K562 (cell line): ENCODE measurements at regions not wholly inside any gene's neighbourhood (a gene's known extent, or its start where the extent isn't known, plus 50 kb on each side); places are given as distances from the start of the nearest gene placed in this dataset.

Source experiments
- BHLHE40 ChIP-seq: IDR thresholded peaks from 2 replicates; pipeline ENCODE4 v1.6.1; 2011; ENCODE audit warnings: low read length, improper control_type of control experiment
- CHCHD3 ChIP-seq: fragments of 250-450 bp; sonication (Bioruptor Pico); IDR thresholded peaks from 2 replicates; pipeline ENCODE4 v2.1.2; 2022; ENCODE audit warnings: mild to moderate bottlenecking
- CTCF ChIP-seq, 3 experiments: IDR thresholded peaks in 2 of 3; conservative IDR thresholded peaks in 1 of 3; 2 replicates each; pipeline ENCODE4 v1.5.1; 2011 to 2012; ENCODE audit warnings: low read length in 3 of 3, mild to moderate bottlenecking in 3 of 3, control low read depth in 2 of 3, improper control_type of control experiment in 1 of 3, inconsistent platforms in 1 of 3, low read depth in 1 of 3, mixed read lengths in 1 of 3, moderate library complexity in 1 of 3; ENCODE audit not compliant: insufficient read depth in 2 of 3
- FIP1L1 ChIP-seq: fragments of 200-400 bp; formaldehyde crosslinking; IDR thresholded peaks from 2 replicates; pipeline ENCODE4 v1.6.1; 2018; ENCODE audit warnings: mild to moderate bottlenecking, low read depth, low read length; ENCODE audit not compliant: poor library complexity, severe bottlenecking
- FOXK1 ChIP-seq: sonication (generic); formaldehyde crosslinking; IDR thresholded peaks from 2 replicates; pipeline ENCODE4 v1.8.0; 2022; ENCODE audit warnings: missing genetic modification reagents, mild to moderate bottlenecking, borderline replicate concordance
- JUN ChIP-seq, 2 experiments: sonication (generic) in 1 of 2; formaldehyde crosslinking in 1 of 2; IDR thresholded peaks; 2 replicates each; pipeline versions ENCODE4 v1.6.1 to v1.8.0; 2012 to 2022; ENCODE audit warnings: borderline replicate concordance in 2 of 2, mild to moderate bottlenecking in 2 of 2, improper control_type of control experiment in 1 of 2, low read depth in 1 of 2, low read length in 1 of 2, missing genetic modification reagents in 1 of 2
- JUND ChIP-seq, 2 experiments: IDR thresholded peaks; 2 replicates in 1 of 2; 3 replicates in 1 of 2; pipeline ENCODE4 v1.6.1; 2011; ENCODE audit warnings: borderline replicate concordance in 2 of 2, low read depth in 2 of 2, low read length in 2 of 2, improper control_type of control experiment in 1 of 2, missing biosample characterization in 1 of 2, missing genetic modification characterization in 1 of 2, missing genetic modification reagents in 1 of 2
- NCOA6 ChIP-seq: fragments of 450-650 bp; IDR thresholded peaks from 2 replicates; pipeline ENCODE4 v1.6.1; 2017; ENCODE audit warnings: mild to moderate bottlenecking
- NFYB ChIP-seq: IDR thresholded peaks from 2 replicates; pipeline ENCODE4 v1.6.1; 2011; ENCODE audit warnings: mild to moderate bottlenecking, moderate library complexity; ENCODE audit not compliant: insufficient read length; ENCODE audit errors: extremely low read depth
- POLR2A ChIP-seq: fragments of 450-650 bp; conservative IDR thresholded peaks from 2 replicates; pipeline ENCODE4 v1.6.1; 2016
- ZNF668 ChIP-seq: fragments of 250-450 bp; sonication (Bioruptor Pico); IDR thresholded peaks from 2 replicates; pipeline ENCODE4 v1.8.0; 2022; ENCODE audit warnings: mild to moderate bottlenecking, inconsistent platforms

DNA sequence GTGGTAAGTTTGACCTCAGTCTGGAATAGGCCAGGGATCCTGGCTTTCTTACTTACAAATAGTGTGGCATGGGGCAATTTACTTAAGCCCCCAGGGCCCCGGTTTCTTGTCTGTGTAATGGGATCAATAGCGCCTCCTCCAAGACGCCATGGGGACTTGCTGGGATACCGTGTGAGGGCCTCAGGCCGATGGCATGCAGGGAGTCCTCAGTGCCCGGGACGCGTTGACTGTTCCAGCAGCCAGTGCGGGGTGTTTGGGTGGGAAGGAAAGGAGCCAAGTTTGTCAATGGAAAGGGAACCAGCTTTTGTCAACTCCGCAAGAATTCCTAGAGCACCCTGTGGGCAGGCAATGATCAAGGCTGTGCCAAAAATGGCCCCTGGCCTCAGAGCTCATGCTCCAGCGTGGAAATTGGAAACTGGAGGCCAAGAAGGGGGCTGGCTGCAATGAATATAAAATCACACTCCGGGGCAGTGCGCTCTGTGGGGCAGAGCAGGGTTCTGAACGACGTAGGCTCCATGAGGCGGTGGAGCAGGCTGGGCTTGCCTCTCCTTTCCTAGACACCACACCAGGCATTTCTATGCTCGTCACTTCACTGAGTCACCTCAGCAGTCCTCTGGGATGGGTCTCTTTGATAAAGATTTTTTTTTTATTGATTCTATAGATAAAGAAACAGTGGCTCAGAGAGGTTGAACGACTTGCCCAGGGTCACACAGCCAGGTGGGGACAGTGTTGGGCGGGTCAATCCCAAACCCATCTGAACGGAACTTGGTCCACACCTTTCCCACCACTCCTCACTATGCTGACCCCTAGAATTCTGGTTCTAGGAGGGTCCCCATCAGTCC is 56.7 kb upstream of the ASAP2 start:
- TF ChIP-seq POLR2A (no peak), FOXK1 (CRISPR knock-in tag) (no peak), CTCF (IDR thresholded peaks at IDR 0.05 in 2 of 3, conservative IDR thresholded peaks at IDR 0.05 in 1 of 3; ENCODE audit: insufficient read depth in 2 of 3, low read depth in 1 of 3, low read length in 3 of 3) (no peak), BHLHE40 (no peak), CHCHD3 (no peak), FIP1L1 (no peak), JUN (IDR thresholded peaks at IDR 0.05; ENCODE audit: borderline replicate concordance, low read depth, low read length) (no peak), JUN (CRISPR knock-in tag; IDR thresholded peaks at IDR 0.05; ENCODE audit: borderline replicate concordance) (no peak), NCOA6 (no peak), ZNF668 (CRISPR knock-in tag) (no peak), JUND (IDR thresholded peaks at IDR 0.05; ENCODE audit: borderline replicate concordance, low read depth, low read length) (no peak), JUND (tag; IDR thresholded peaks at IDR 0.05; ENCODE audit: borderline replicate concordance, low read depth, low read length) (no peak), NFYB (no peak)
